ENCODE measurements at regions not wholly inside any gene's neighbourhood (a gene's known extent, or its start where the extent isn't known, plus 50 kb on each side); places are given as distances from the start of the nearest gene placed in this dataset.

- H3K4me1 ChIP-seq (ENCODE audit: insufficient read depth, low read length), result no peaks in the 10 kb centered on the region
- Mint-ChIP-seq H3K36me3 (ENCODE audit: low read depth, unreplicated experiment) (no peaks in the 10 kb centered on the region), H3K27me3 (ENCODE audit: low read depth, unreplicated experiment) (no peaks in the 10 kb centered on the region), H3K27ac (ENCODE audit: unreplicated experiment) (no peak overlapping the region), H3K4me3 (ENCODE audit: unreplicated experiment) (no peak overlapping the region), H3K4me1 (ENCODE audit: low read depth, unreplicated experiment) (peaks cover 6% of the 10 kb centered on the region), H3K9me3 (ENCODE audit: unreplicated experiment) (no peaks in the 10 kb centered on the region)
- H3K9ac ChIP-seq (ENCODE audit: low read length), result no peak overlapping the region
- no peaks in the 10 kb centered on the region for H3K36me3 ChIP-seq (ENCODE audit: insufficient read depth, low read length)
- no peaks in the 10 kb centered on the region for H3K27me3 ChIP-seq (ENCODE audit: insufficient read depth, low read length)
- H3K4me2 ChIP-seq (ENCODE audit: low read length), result no peak overlapping the region
- H3K27ac ChIP-seq (ENCODE audit: low read depth, low read length), result no peak overlapping the region
- no peaks in the 10 kb centered on the region for H4K20me1 ChIP-seq (ENCODE audit: insufficient read depth, low read length)
- no peak overlapping the region for H2AFZ ChIP-seq (ENCODE audit: low read depth, low read length)
- TF ChIP-seq EZH2 (IDR thresholded peaks at IDR 0.05; ENCODE audit: insufficient read depth, low read length), result no peak
- TF ChIP-seq, protein P1, sequence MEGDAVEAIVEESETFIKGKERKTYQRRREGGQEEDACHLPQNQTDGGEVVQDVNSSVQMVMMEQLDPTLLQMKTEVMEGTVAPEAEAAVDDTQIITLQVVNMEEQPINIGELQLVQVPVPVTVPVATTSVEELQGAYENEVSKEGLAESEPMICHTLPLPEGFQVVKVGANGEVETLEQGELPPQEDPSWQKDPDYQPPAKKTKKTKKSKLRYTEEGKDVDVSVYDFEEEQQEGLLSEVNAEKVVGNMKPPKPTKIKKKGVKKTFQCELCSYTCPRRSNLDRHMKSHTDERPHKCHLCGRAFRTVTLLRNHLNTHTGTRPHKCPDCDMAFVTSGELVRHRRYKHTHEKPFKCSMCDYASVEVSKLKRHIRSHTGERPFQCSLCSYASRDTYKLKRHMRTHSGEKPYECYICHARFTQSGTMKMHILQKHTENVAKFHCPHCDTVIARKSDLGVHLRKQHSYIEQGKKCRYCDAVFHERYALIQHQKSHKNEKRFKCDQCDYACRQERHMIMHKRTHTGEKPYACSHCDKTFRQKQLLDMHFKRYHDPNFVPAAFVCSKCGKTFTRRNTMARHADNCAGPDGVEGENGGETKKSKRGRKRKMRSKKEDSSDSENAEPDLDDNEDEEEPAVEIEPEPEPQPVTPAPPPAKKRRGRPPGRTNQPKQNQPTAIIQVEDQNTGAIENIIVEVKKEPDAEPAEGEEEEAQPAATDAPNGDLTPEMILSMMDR (IDR thresholded peaks at IDR 0.05; ENCODE audit: insufficient read depth, low read depth, low read length), result no peak
- H3K79me2 ChIP-seq (ENCODE audit: insufficient read depth, low read length), result no peaks in the 10 kb centered on the region
- H3K4me3 ChIP-seq (ENCODE audit: insufficient read depth, low read depth, low read length), result no peak overlapping the region
- H3K9me3 ChIP-seq (ENCODE audit: insufficient read depth, low read depth, low read length), result no peaks in the 10 kb centered on the region
- no peak for FAIRE-seq
- no peak for DNase-seq (ENCODE audit: low read depth)
Measured at GRCh38 chr1:199312626-199313025, 673.8 kb downstream of the PTPRC start.

- Mint-ChIP-seq H3K27ac (ENCODE audit: unreplicated experiment) (no peak overlapping the region), H3K27me3 (ENCODE audit: low read depth, unreplicated experiment) (no peaks in the 10 kb centered on the region), H3K9me3 (ENCODE audit: unreplicated experiment) (no peaks in the 10 kb centered on the region), H3K4me3 (ENCODE audit: unreplicated experiment) (no peak overlapping the region), H3K4me1 (ENCODE audit: low read depth, unreplicated experiment) (peaks cover 6% of the 10 kb centered on the region), H3K36me3 (ENCODE audit: low read depth, unreplicated experiment) (no peaks in the 10 kb centered on the region)
- H3K4me2 ChIP-seq (ENCODE audit: low read length), result no peak overlapping the region
- H3K27ac ChIP-seq (ENCODE audit: low read depth, low read length), result no peak overlapping the region
- H3K4me3 ChIP-seq (ENCODE audit: insufficient read depth, low read depth, low read length), result no peak overlapping the region
- H2AFZ ChIP-seq (ENCODE audit: low read depth, low read length), result no peak overlapping the region
- no peak for DNase-seq (ENCODE audit: low read depth)
- FAIRE-seq, result no peak
- H3K36me3 ChIP-seq (ENCODE audit: insufficient read depth, low read length), result no peaks in the 10 kb centered on the region
- TF ChIP-seq, protein P1 (IDR thresholded peaks at IDR 0.05; ENCODE audit: insufficient read depth, low read depth, low read length), result no peak
- no peak for TF ChIP-seq EZH2 (IDR thresholded peaks at IDR 0.05; ENCODE audit: insufficient read depth, low read length)
- no peaks in the 10 kb centered on the region for H3K4me1 ChIP-seq (ENCODE audit: insufficient read depth, low read length)
- H3K79me2 ChIP-seq (ENCODE audit: insufficient read depth, low read length), result no peaks in the 10 kb centered on the region
- no peak overlapping the region for H3K9ac ChIP-seq (ENCODE audit: low read length)
- H4K20me1 ChIP-seq (ENCODE audit: insufficient read depth, low read length), result no peaks in the 10 kb centered on the region
- no peaks in the 10 kb centered on the region for H3K27me3 ChIP-seq (ENCODE audit: insufficient read depth, low read length)
- H3K9me3 ChIP-seq (ENCODE audit: insufficient read depth, low read depth, low read length), result no peaks in the 10 kb centered on the region
Measured at GRCh38 chr1:199313444-199313843, 674.6 kb downstream of the PTPRC start.

- Histone ChIP-seq H3K36me3 (ENCODE audit: insufficient read depth, low read length) (no peaks in the 10 kb centered on the region), H3K79me2 (ENCODE audit: insufficient read depth, low read length) (no peaks in the 10 kb centered on the region), H2AFZ (ENCODE audit: low read depth, low read length) (no peak overlapping the region), H3K27me3 (ENCODE audit: insufficient read depth, low read length) (no peaks in the 10 kb centered on the region), H3K4me3 (ENCODE audit: insufficient read depth, low read depth, low read length) (no peak overlapping the region), H3K27ac (ENCODE audit: low read depth, low read length) (no peak overlapping the region), H4K20me1 (ENCODE audit: insufficient read depth, low read length) (no peaks in the 10 kb centered on the region), H3K4me2 (ENCODE audit: low read length) (no peak overlapping the region), H3K4me1 (ENCODE audit: insufficient read depth, low read length) (no peaks in the 10 kb centered on the region), H3K9me3 (ENCODE audit: insufficient read depth, low read depth, low read length) (no peaks in the 10 kb centered on the region), H3K9ac (ENCODE audit: low read length) (no peak overlapping the region)
- H3K9me3 Mint-ChIP-seq (ENCODE audit: unreplicated experiment), result peaks cover 2% of the 10 kb centered on the region
- no peaks in the 10 kb centered on the region for H3K27me3 Mint-ChIP-seq (ENCODE audit: low read depth, unreplicated experiment)
- H3K27ac Mint-ChIP-seq (ENCODE audit: unreplicated experiment), result no peak overlapping the region
- H3K4me1 Mint-ChIP-seq (ENCODE audit: low read depth, unreplicated experiment), result peaks cover 4% of the 10 kb centered on the region
- DNase-seq (ENCODE audit: low read depth) (peak; percentile 23), FAIRE-seq (no peak)
- TF ChIP-seq, protein P1 (IDR thresholded peaks at IDR 0.05; ENCODE audit: insufficient read depth, low read depth, low read length), result no peak
- TF ChIP-seq EZH2 (IDR thresholded peaks at IDR 0.05; ENCODE audit: insufficient read depth, low read length), result no peak
- no peak overlapping the region for H3K4me3 Mint-ChIP-seq (ENCODE audit: unreplicated experiment)
- no peaks in the 10 kb centered on the region for H3K36me3 Mint-ChIP-seq (ENCODE audit: low read depth, unreplicated experiment)
Measured at GRCh38 chr1:199319341-199319740, 680.5 kb downstream of the PTPRC start.

Measured in astrocyte (in vitro differentiated cells and primary cell).